ENCODE measurements at regions not wholly inside any gene's neighbourhood (a gene's known extent, or its start where the extent isn't known, plus 50 kb on each side); places are given as distances from the start of the nearest gene placed in this dataset.

GRCh38 chr12:17818931-17819330 is 271.1 kb downstream of the RERGL start:
- no peaks in the 10 kb centered on the region for H3K36me3 ChIP-seq
- no peak for DNase-seq
- no peak overlapping the region for H3K27ac ChIP-seq
- peaks cover 0 to 14% (median 5%) of the 10 kb centered on the region in 4 donors for H3K9me3 ChIP-seq
- intact Hi-C loops (cut with DNase I; ENCODE audit: low total_unique reads) = no loop called here
- no peaks in the 10 kb centered on the region for H3K4me1 ChIP-seq
- H3K4me3 ChIP-seq = no peak overlapping the region
- no peaks in the 10 kb centered on the region for H3K27me3 ChIP-seq
- TF ChIP-seq POLR2AphosphoS5 (IDR thresholded peaks at IDR 0.05) (no peak), CTCF (IDR thresholded peaks at IDR 0.05) (no peak), EP300 (IDR thresholded peaks at IDR 0.05) (no peak), POLR2A (IDR thresholded peaks at IDR 0.05) (no peak)

GRCh38 chr12:17810399-17810798 is 279.6 kb downstream of the RERGL start:
- no peak overlapping the region for H3K4me3 ChIP-seq

GRCh38 chr12:17809206-17809605 is 280.8 kb downstream of the RERGL start:
- intact Hi-C loops (cut with DNase I; ENCODE audit: low total_unique reads) = no loop called here
- H3K4me3 ChIP-seq = no peak overlapping the region
- no peak overlapping the region for H3K27ac ChIP-seq
- H3K9me3 ChIP-seq = peaks cover 4 to 25% (median 16%) of the 10 kb centered on the region in 4 donors
- TF ChIP-seq CTCF (IDR thresholded peaks at IDR 0.05) = no peak
- TF ChIP-seq POLR2A (IDR thresholded peaks at IDR 0.05) = no peak
- no peak for TF ChIP-seq POLR2AphosphoS5 (IDR thresholded peaks at IDR 0.05)
- no peak for TF ChIP-seq EP300 (IDR thresholded peaks at IDR 0.05)
- no peaks in the 10 kb centered on the region for H3K27me3 ChIP-seq
- WGBS, 5 donors = 38 to 67% (median 48%) methylated on average over 1 of the region's 1 CpG
- no peak for DNase-seq
- H3K36me3 ChIP-seq = no peaks in the 10 kb centered on the region
- H3K4me1 ChIP-seq = no peaks in the 10 kb centered on the region

More at GRCh38 chr12:17810399-17810798, 279.6 kb downstream of the RERGL start:
- intact Hi-C loops (cut with DNase I; ENCODE audit: low total_unique reads) = no loop called here
- no peak for DNase-seq
- H3K27me3 ChIP-seq = no peaks in the 10 kb centered on the region
- H3K4me1 ChIP-seq = no peaks in the 10 kb centered on the region
- no peaks in the 10 kb centered on the region for H3K36me3 ChIP-seq
- TF ChIP-seq EP300 (IDR thresholded peaks at IDR 0.05) (no peak), POLR2AphosphoS5 (IDR thresholded peaks at IDR 0.05) (no peak), POLR2A (IDR thresholded peaks at IDR 0.05) (no peak), CTCF (IDR thresholded peaks at IDR 0.05) (no peak)
- no peak overlapping the region for H3K27ac ChIP-seq
- 74 to 84% (median 79%) methylated on average over 3 of the region's 3 CpGs for WGBS, 5 donors
- H3K9me3 ChIP-seq = peaks cover 4 to 30% (median 18%) of the 10 kb centered on the region in 4 donors

GRCh38 chr12:17802657-17803641 is 287.0 kb downstream of the RERGL start:
- WGBS, 5 donors = 73 to 83% (median 76%) methylated on average over 15 of the region's 15 CpGs
- Histone ChIP-seq H3K27ac (no peak overlapping the region), H3K4me3 (no peak overlapping the region), H3K4me1 (no peaks in the 10 kb centered on the region), H3K27me3 (no peaks in the 10 kb centered on the region), H3K9me3 (peaks cover 0 to 9% (median 2%) of the 10 kb centered on the region in 4 donors), H3K36me3 (no peaks in the 10 kb centered on the region)
- TF ChIP-seq EP300 (IDR thresholded peaks at IDR 0.05) (no peak), POLR2A (IDR thresholded peaks at IDR 0.05) (no peak), CTCF (IDR thresholded peaks at IDR 0.05) (no peak), POLR2AphosphoS5 (IDR thresholded peaks at IDR 0.05) (no peak)
- intact Hi-C loops (cut with DNase I; ENCODE audit: low total_unique reads) = no loop called here
- DNase-seq = no peak

Data from stomach (tissue), 8 donors.